HG03135 (cell line): ENCODE measurements at regions not wholly inside any gene's neighbourhood (a gene's known extent, or its start where the extent isn't known, plus 50 kb on each side); places are given as distances from the start of the nearest gene placed in this dataset.
"Not testable (repeated sequence)": the region's sequence is repeated elsewhere in the genome, so short reads cannot be mapped to it uniquely, and the experiment has no call there.

Experiments
- ATAC-seq: cut with Tn5 transposase; IDR thresholded peaks from one replicate; pipeline ENCODE4 v1.9.1; 2021; ENCODE audit warnings: mild to moderate bottlenecking, moderate library complexity; ENCODE audit not compliant: unreplicated experiment

- no peak for ATAC-seq
Measured at GRCh38 chr12:23349564-23349963, 599.9 kb downstream of the SOX5 start.

- peak; percentile 84 for ATAC-seq
Measured at GRCh38 chr12:23350808-23351207, 598.7 kb downstream of the SOX5 start.

GRCh38 chr12:23352670-23353069 is 596.8 kb downstream of the SOX5 start:
- no peak for ATAC-seq

- no peak for ATAC-seq
Measured at GRCh38 chr12:23354800-23355199, 594.7 kb downstream of the SOX5 start.

GRCh38 chr12:23356440-23356839 is 593.0 kb downstream of the SOX5 start:
- no peak for ATAC-seq

- ATAC-seq, result no peak
Measured at GRCh38 chr12:23356927-23357708, 592.4 kb downstream of the SOX5 start.

GRCh38 chr12:23359975-23360701 is 589.3 kb downstream of the SOX5 start:
- no peak for ATAC-seq

GRCh38 chr12:23361971-23362370 is 587.5 kb downstream of the SOX5 start:
- ATAC-seq, result no peak

- no peak for ATAC-seq
Measured at GRCh38 chr12:23368590-23368989, 580.9 kb downstream of the SOX5 start.

- no peak for ATAC-seq
Measured at GRCh38 chr12:23375621-23376020, 573.8 kb downstream of the SOX5 start.

GRCh38 chr12:23376238-23376637 is 573.2 kb downstream of the SOX5 start:
- no peak for ATAC-seq

- ATAC-seq, result no peak
Measured at GRCh38 chr12:23380419-23381100, 568.9 kb downstream of the SOX5 start.

GRCh38 chr12:23388898-23389297 is 560.6 kb downstream of the SOX5 start:
- ATAC-seq, result not testable (repeated sequence)

- not testable (repeated sequence) for ATAC-seq
Measured at GRCh38 chr12:23389315-23389714, 560.2 kb downstream of the SOX5 start.

- no peak for ATAC-seq
Measured at GRCh38 chr12:23399402-23399933, 550.0 kb downstream of the SOX5 start.

GRCh38 chr12:23415180-23415579 is 534.3 kb downstream of the SOX5 start:
- ATAC-seq, result no peak

- no peak for ATAC-seq
Measured at GRCh38 chr12:23421556-23421955, 527.9 kb downstream of the SOX5 start.

- no peak for ATAC-seq
Measured at GRCh38 chr12:23423097-23423687, 526.3 kb downstream of the SOX5 start.

GRCh38 chr12:23423796-23424195 is 525.7 kb downstream of the SOX5 start:
- no peak for ATAC-seq

- ATAC-seq, result no peak
Measured at GRCh38 chr12:23424685-23425084, 524.8 kb downstream of the SOX5 start.

- ATAC-seq, result no peak
Measured at GRCh38 chr12:23426328-23426727, 523.1 kb downstream of the SOX5 start.
